ENCODE measurements at regions not wholly inside any gene's neighbourhood (a gene's known extent, or its start where the extent isn't known, plus 50 kb on each side); places are given as distances from the start of the nearest gene placed in this dataset.

GRCh38 chr4:24210332-24210902 is 320.6 kb upstream of the PPARGC1A start:
- no peak for TF ChIP-seq POLR2A (IDR thresholded peaks at IDR 0.05; ENCODE audit: low read length)
- no peak for TF ChIP-seq GATA1 (IDR thresholded peaks at IDR 0.05; ENCODE audit: low read depth, low read length)
